Right lobe of liver (tissue), 4 donors: ENCODE measurements at regions not wholly inside any gene's neighbourhood (a gene's known extent, or its start where the extent isn't known, plus 50 kb on each side); places are given as distances from the start of the nearest gene placed in this dataset.

Experiments
- POLR2A ChIP-seq: fragments of 450-650 bp; IDR thresholded peaks from one replicate; pipeline ENCODE4 v1.6.1; 2017; ENCODE audit warnings: antibody characterized with exemption, mild to moderate bottlenecking
- TF ChIP-seq, protein P1 (sequence below), 4 donors: fragments of 200-600 bp in 3 of 4; fragments of 450-650 bp in 1 of 4; IDR thresholded peaks; one replicate each; pipeline versions ENCODE4 v1.5.1 to v1.8.0; 2016 to 2022; ENCODE audit warnings: antibody characterized with exemption in 4 of 4, mild to moderate bottlenecking in 2 of 4
- donor health status: DM: no; HTN: no; CAD: no.
- donor health status: DM: no; HTN: no; CAD: no.
- donor health status: DM: no; HTN: yes; CAD: no.

DNA sequence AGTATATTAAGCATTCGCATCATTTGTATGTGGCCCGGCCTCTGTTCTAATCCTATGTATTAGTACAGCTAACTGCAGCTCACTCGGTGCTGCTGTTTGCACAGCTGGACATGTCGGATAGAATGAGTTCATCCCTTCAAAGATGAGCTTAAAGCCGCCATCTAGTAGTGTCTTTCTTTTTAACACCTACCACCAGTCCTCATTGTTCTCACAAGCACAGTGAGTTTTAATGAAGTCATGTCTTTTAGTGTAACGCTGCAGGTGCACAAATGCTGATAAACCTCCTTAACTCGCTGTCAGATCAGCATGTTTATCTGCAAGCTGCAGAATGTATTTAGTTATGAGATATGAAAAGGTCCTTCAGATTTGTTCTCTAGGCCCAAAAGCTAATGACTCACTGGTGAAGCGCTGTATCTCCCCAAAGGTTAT lies 247.5 kb downstream of the MTERF1 start:
- TF ChIP-seq, protein P1, sequence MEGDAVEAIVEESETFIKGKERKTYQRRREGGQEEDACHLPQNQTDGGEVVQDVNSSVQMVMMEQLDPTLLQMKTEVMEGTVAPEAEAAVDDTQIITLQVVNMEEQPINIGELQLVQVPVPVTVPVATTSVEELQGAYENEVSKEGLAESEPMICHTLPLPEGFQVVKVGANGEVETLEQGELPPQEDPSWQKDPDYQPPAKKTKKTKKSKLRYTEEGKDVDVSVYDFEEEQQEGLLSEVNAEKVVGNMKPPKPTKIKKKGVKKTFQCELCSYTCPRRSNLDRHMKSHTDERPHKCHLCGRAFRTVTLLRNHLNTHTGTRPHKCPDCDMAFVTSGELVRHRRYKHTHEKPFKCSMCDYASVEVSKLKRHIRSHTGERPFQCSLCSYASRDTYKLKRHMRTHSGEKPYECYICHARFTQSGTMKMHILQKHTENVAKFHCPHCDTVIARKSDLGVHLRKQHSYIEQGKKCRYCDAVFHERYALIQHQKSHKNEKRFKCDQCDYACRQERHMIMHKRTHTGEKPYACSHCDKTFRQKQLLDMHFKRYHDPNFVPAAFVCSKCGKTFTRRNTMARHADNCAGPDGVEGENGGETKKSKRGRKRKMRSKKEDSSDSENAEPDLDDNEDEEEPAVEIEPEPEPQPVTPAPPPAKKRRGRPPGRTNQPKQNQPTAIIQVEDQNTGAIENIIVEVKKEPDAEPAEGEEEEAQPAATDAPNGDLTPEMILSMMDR (IDR thresholded peaks at IDR 0.05), result no peak
- TF ChIP-seq POLR2A, result no peak
